ENCODE measurements at regions not wholly inside any gene's neighbourhood (a gene's known extent, or its start where the extent isn't known, plus 50 kb on each side); places are given as distances from the start of the nearest gene placed in this dataset.

GRCh38 chr6:74071214-74071613, 375.2 kb downstream of the CD109 start:
- no peak overlapping the region for H3K4me3 ChIP-seq (ENCODE audit: low read depth, low read length)
- DNase-seq (ENCODE audit: low read depth): no peak
- no peak for TF ChIP-seq CTCF (conservative IDR thresholded peaks at IDR 0.05; ENCODE audit: low read depth, low read length)

- DNase-seq (ENCODE audit: low read depth): no peak
- no peak overlapping the region for H3K4me3 ChIP-seq (ENCODE audit: low read depth, low read length)
- TF ChIP-seq CTCF (conservative IDR thresholded peaks at IDR 0.05; ENCODE audit: low read depth, low read length): no peak
Observed at GRCh38 chr6:74070711-74071110, 374.7 kb downstream of the CD109 start.

GRCh38 chr6:74070091-74070490, 374.1 kb downstream of the CD109 start:
- no peak for DNase-seq (ENCODE audit: low read depth)
- TF ChIP-seq CTCF (conservative IDR thresholded peaks at IDR 0.05; ENCODE audit: low read depth, low read length): no peak
- no peak overlapping the region for H3K4me3 ChIP-seq (ENCODE audit: low read depth, low read length)

- H3K4me3 ChIP-seq (ENCODE audit: low read depth, low read length): no peak overlapping the region
- DNase-seq (ENCODE audit: low read depth): no peak
- no peak for TF ChIP-seq CTCF (conservative IDR thresholded peaks at IDR 0.05; ENCODE audit: low read depth, low read length)
Observed at GRCh38 chr6:74069089-74069581, 373.1 kb downstream of the CD109 start.

GRCh38 chr6:74066168-74066871, 370.3 kb downstream of the CD109 start:
- DNase-seq (ENCODE audit: low read depth): no peak
- no peak for TF ChIP-seq CTCF (conservative IDR thresholded peaks at IDR 0.05; ENCODE audit: low read depth, low read length)
- H3K4me3 ChIP-seq (ENCODE audit: low read depth, low read length): no peak overlapping the region

GRCh38 chr6:74065705-74066104, 369.7 kb downstream of the CD109 start:
- DNase-seq (ENCODE audit: low read depth): no peak
- no peak overlapping the region for H3K4me3 ChIP-seq (ENCODE audit: low read depth, low read length)
- no peak for TF ChIP-seq CTCF (conservative IDR thresholded peaks at IDR 0.05; ENCODE audit: low read depth, low read length)

GRCh38 chr6:74063391-74063790, 367.4 kb downstream of the CD109 start:
- DNase-seq (ENCODE audit: low read depth): no peak
- TF ChIP-seq CTCF (conservative IDR thresholded peaks at IDR 0.05; ENCODE audit: low read depth, low read length): no peak
- H3K4me3 ChIP-seq (ENCODE audit: low read depth, low read length): no peak overlapping the region
